ENCODE measurements at regions not wholly inside any gene's neighbourhood (a gene's known extent, or its start where the extent isn't known, plus 50 kb on each side); places are given as distances from the start of the nearest gene placed in this dataset.

DNA sequence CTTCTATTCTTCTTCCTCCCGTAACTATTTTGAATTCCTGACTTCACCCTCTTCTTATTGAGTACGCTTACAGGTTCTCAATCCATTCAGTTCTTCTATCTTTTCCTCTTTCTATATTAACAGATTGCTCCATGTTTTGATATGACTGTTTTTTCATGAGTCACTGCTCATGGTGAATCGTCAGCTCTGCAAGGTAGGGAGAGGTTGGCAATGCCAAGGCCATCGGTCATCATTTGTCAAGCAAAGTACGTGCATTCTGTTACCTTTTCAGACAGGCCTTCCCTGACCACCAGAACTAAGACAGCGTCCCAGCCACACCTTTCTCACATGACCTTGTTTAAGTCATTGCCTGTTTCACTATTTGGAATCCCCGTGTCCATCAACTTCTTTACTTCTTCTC lies 1001.9 kb upstream of the SORCS1 start (continued):
- TF ChIP-seq RBBP5 (IDR thresholded peaks at IDR 0.05; ENCODE audit: borderline replicate concordance, low read depth, low read length), result no peak

DNA sequence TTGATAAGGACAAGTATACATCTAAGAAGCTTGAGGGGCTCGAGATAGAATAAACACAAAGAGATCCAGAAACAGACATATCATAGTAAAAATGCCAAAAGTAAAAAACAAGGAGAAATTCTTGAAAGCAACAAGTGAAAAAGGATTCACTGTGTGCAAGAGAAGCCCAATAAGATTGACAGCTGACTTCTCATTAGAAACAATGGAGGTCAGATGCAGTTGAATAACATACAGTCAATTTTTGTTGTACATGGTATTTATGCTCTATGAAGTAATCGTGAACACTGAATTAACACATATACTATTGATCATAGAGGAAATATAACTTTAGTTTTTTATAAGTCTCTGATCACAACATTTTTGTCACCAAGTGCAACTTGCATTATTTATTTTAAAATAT lies 982.8 kb upstream of the SORCS1 start:
- Histone ChIP-seq H3K4me1 (replicated peaks in 1 of 4; ENCODE audit: control insufficient read depth in 3 of 4, insufficient read depth in 4 of 4, low read length in 3 of 4) (peaks cover 0 to 11% (median 3%) of the 10 kb centered on the region in 4 experiments; a peak in 5 of 7 replicates), H2BK5ac (ENCODE audit: low read depth, low read length) (no peak overlapping the region), H3K36me3 (ENCODE audit: control insufficient read depth in 2 of 4, insufficient read depth in 4 of 4, low read length in 3 of 4) (no peaks in the 10 kb centered on the region), H2BK120ac (replicated peaks; ENCODE audit: low read depth, low read length) (no peak overlapping the region), H3K27me3 (replicated peaks in 1 of 4; ENCODE audit: control insufficient read depth in 3 of 4, extremely low read depth in 1 of 4, insufficient read depth in 3 of 4, low read length in 3 of 4) (no peaks in the 10 kb centered on the region), H3K18ac (ENCODE audit: extremely low read depth, low read length) (no peak overlapping the region), H4K20me1 (replicated peaks in 1 of 2; ENCODE audit: control insufficient read depth in 1 of 2, insufficient read depth in 2 of 2, low read length in 2 of 2) (no peaks in the 10 kb centered on the region), H3K56ac (replicated peaks; ENCODE audit: insufficient read length, low read depth, low read length) (no peak overlapping the region), H2AFZ (ENCODE audit: low read length) (no peak overlapping the region), H4K5ac (ENCODE audit: insufficient read length, low read depth, low read length) (no peak overlapping the region), H3K79me2 (ENCODE audit: control insufficient read depth in 1 of 2, insufficient read depth in 2 of 2, low read length in 2 of 2) (no peaks in the 10 kb centered on the region), H2BK12ac (ENCODE audit: low read depth, low read length) (no peak overlapping the region), H3K23ac (ENCODE audit: insufficient read length) (no peak overlapping the region), H3K4ac (replicated peaks; ENCODE audit: insufficient read length, low read depth, low read length) (no peak overlapping the region), H2BK20ac (ENCODE audit: low read length) (no peak overlapping the region), H4K91ac (replicated peaks; ENCODE audit: insufficient read length, low read length) (no peak overlapping the region), H2BK15ac (ENCODE audit: low read length) (no peak overlapping the region), H3K4me2 (ENCODE audit: insufficient read depth in 1 of 2, low read depth in 2 of 2, low read length in 2 of 2) (no peak overlapping the region), H2AK5ac (ENCODE audit: low read depth, low read length) (no peak overlapping the region), H3K9me3 (ENCODE audit: insufficient read depth in 2 of 2, low read depth in 1 of 2, low read length in 1 of 2) (no peaks in the 10 kb centered on the region; a peak in 2 of 4 replicates), H3K4me3 (ENCODE audit: extremely low read depth in 1 of 4, insufficient read depth in 2 of 4, low read depth in 3 of 4, low read length in 4 of 4) (no peak overlapping the region), H3K14ac (ENCODE audit: insufficient read length) (no peak overlapping the region), H3K9ac (replicated peaks in 1 of 4; ENCODE audit: extremely low read depth in 1 of 4, low read depth in 3 of 4, low read length in 3 of 4) (no peak overlapping the region), H3K27ac (ENCODE audit: low read depth, low read length) (no peak overlapping the region), H3K79me1 (ENCODE audit: low read depth, low read length) (no peaks in the 10 kb centered on the region), H4K8ac (ENCODE audit: extremely low read depth, insufficient read depth, low read length) (no peak overlapping the region), H3K23me2 (ENCODE audit: low read depth, low read length) (no peaks in the 10 kb centered on the region)
- POLR2A ChIA-PET (ENCODE audit: partially characterized antibody), result no interaction called here
- CTCF ChIA-PET (ENCODE audit: partially characterized antibody), result no interaction called here
- FAIRE-seq (no peak), DNase-seq (ENCODE audit: low read depth in 1 of 2, low spot score in 2 of 2) (no peak)
- TF ChIP-seq CHD2 (IDR thresholded peaks at IDR 0.05; ENCODE audit: low read length), result no peak
- TF ChIP-seq TAF1 (IDR thresholded peaks at IDR 0.05; ENCODE audit: low read depth, low read length), result no peak
- TF ChIP-seq RAD21 (IDR thresholded peaks at IDR 0.05 in 1 of 2, conservative IDR thresholded peaks at IDR 0.05 in 1 of 2; ENCODE audit: low read depth in 2 of 2, low read length in 2 of 2), result no peak
- no peak for TF ChIP-seq CBX8 (IDR thresholded peaks at IDR 0.05; ENCODE audit: borderline replicate concordance, low read depth, low read length)
- no peak for TF ChIP-seq EP300 (IDR thresholded peaks at IDR 0.05; ENCODE audit: borderline replicate concordance in 1 of 2, low read depth in 2 of 2, low read length in 2 of 2)
- no peak for TF ChIP-seq SP2 (IDR thresholded peaks at IDR 0.05; ENCODE audit: low read length)
- no peak for TF ChIP-seq TCF12 (IDR thresholded peaks at IDR 0.05; ENCODE audit: low read depth, low read length)
- TF ChIP-seq KDM4A (IDR thresholded peaks at IDR 0.05; ENCODE audit: low read depth, low read length, severe bottlenecking), result no peak
- no peak for TF ChIP-seq BRCA1 (IDR thresholded peaks at IDR 0.05; ENCODE audit: low read depth, low read length)
- no peak for TF ChIP-seq EZH2 (IDR thresholded peaks at IDR 0.05; ENCODE audit: low read depth, low read length, severe bottlenecking)
- no peak for TF ChIP-seq MAFK (IDR thresholded peaks at IDR 0.05; ENCODE audit: low read depth, low read length)
- WGBS, 2 experiments (ENCODE audit: extremely low coverage in 1 of 2, insufficient coverage in 1 of 2, insufficient read length in 1 of 2, insufficient replicate concordance in 2 of 2, low coverage in 1 of 2, low lambda C conversion rate in 2 of 2, missing lambda C conversion rate in 1 of 2), result 93% methylated on average over 2 of the region's 2 CpGs; no CpG with 5 or more reads in 1 of the 2 experiments
